ENCODE measurements at regions not wholly inside any gene's neighbourhood (a gene's known extent, or its start where the extent isn't known, plus 50 kb on each side); places are given as distances from the start of the nearest gene placed in this dataset.

DNA sequence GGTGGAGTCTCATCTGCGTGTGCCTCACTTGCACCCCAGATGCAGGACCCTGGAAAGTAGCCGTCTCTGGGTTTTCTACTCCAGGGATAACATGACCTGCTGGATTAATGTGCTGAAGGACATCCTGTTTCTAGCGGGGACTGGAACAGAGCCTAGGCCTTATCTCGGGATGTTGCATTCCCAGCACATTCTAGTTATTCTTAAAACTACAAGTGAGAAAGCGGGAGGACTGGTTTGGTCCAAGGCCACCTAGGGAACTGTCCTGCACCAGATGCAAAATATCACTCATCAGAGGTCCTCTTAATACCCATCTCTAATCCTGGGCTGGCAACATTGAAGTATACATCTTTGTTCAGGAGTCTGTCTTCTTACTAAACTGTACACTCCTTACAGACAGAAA lies 179.9 kb downstream of the ZC3H11B start:
- TF ChIP-seq, protein P1, sequence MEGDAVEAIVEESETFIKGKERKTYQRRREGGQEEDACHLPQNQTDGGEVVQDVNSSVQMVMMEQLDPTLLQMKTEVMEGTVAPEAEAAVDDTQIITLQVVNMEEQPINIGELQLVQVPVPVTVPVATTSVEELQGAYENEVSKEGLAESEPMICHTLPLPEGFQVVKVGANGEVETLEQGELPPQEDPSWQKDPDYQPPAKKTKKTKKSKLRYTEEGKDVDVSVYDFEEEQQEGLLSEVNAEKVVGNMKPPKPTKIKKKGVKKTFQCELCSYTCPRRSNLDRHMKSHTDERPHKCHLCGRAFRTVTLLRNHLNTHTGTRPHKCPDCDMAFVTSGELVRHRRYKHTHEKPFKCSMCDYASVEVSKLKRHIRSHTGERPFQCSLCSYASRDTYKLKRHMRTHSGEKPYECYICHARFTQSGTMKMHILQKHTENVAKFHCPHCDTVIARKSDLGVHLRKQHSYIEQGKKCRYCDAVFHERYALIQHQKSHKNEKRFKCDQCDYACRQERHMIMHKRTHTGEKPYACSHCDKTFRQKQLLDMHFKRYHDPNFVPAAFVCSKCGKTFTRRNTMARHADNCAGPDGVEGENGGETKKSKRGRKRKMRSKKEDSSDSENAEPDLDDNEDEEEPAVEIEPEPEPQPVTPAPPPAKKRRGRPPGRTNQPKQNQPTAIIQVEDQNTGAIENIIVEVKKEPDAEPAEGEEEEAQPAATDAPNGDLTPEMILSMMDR (conservative IDR thresholded peaks at IDR 0.05 in 1 of 2, IDR thresholded peaks at IDR 0.05 in 1 of 2; ENCODE audit: low read depth in 1 of 2, low read length in 2 of 2): no peak
- no peak for TF ChIP-seq EZH2 (IDR thresholded peaks at IDR 0.05; ENCODE audit: low read length, missing control alignments)
